Transverse colon (tissue), 4 donors: ENCODE measurements at regions not wholly inside any gene's neighbourhood (a gene's known extent, or its start where the extent isn't known, plus 50 kb on each side); places are given as distances from the start of the nearest gene placed in this dataset.
A peak's percentile ranks its signal among the peaks of the same experiment; 100 is the strongest.
"Not testable (repeated sequence)": the region's sequence is repeated elsewhere in the genome, so short reads cannot be mapped to it uniquely, and the experiment has no call there.

ENCODE experiments used
- DNase-seq: peaks from one replicate; pipeline ENCODE4 v3.0.0-alpha.2; 2019
- H3K27ac ChIP-seq, 4 donors: fragments of 200-600 bp; sonication (generic); 2 replicates each; pipeline ENCODE4 v1.5.1; 2016 to 2018; ENCODE audit warnings: inconsistent platforms in 4 of 4
- H3K27me3 ChIP-seq: fragments of 200-600 bp; sonication (generic); 2 replicates; pipeline ENCODE4 v1.5.1; 2017; ENCODE audit warnings: inconsistent platforms
- H3K36me3 ChIP-seq, 4 donors: fragments of 200-600 bp; sonication (generic); 2 replicates each; pipeline ENCODE4 v1.5.1; 2017 to 2019; ENCODE audit warnings: inconsistent platforms in 4 of 4
- H3K4me1 ChIP-seq, 4 donors: fragments of 200-600 bp; sonication (generic); 2 replicates each; pipeline ENCODE4 v1.5.1; 2017 to 2020; ENCODE audit warnings: inconsistent platforms in 4 of 4
- H3K4me3 ChIP-seq, 4 donors: fragments of 200-600 bp; sonication (generic); 1 replicate in 1 of 4; 2 replicates in 3 of 4; pipeline versions ENCODE4 v1.5.1 to v1.6.1; 2017 to 2019; ENCODE audit warnings: inconsistent platforms in 4 of 4
- H3K9me3 ChIP-seq, 2 donors: fragments of 200-600 bp; sonication (generic); 2 replicates each; pipeline ENCODE4 v1.5.1; 2017 to 2019; ENCODE audit warnings: inconsistent platforms in 2 of 2
- EP300 ChIP-seq: sonication (generic); formaldehyde crosslinking; IDR thresholded peaks from one replicate; pipeline ENCODE4 v1.6.1; 2017; ENCODE audit warnings: antibody characterized with exemption, low read depth
- POLR2A ChIP-seq: fragments of 450-650 bp; IDR thresholded peaks from one replicate; pipeline ENCODE4 v1.6.1; 2016; ENCODE audit warnings: antibody characterized with exemption, mild to moderate bottlenecking, moderate library complexity
- POLR2AphosphoS5 ChIP-seq, 3 donors: sonication (generic); formaldehyde crosslinking; IDR thresholded peaks; one replicate each; pipeline ENCODE4 v1.6.1; 2016; ENCODE audit warnings: antibody characterized with exemption in 3 of 3
- WGBS, 2 donors: methylation state at CpG; one replicate each; pipeline ENCODE4 v1.1.5; 2018; ENCODE audit warnings: low coverage in 1 of 2; 5-methylcytosine and 5-hydroxymethylcytosine counted together
- in situ Hi-C, 4 donors: fragments of 200-750 bp; cut with MboI; loops; one replicate each; pipeline versions ENCODE4 v1.15.0 to v1.15.1; 2017; ENCODE audit warnings: low sequenced_read_pairs in 3 of 4, low pct_ligation_motif_present in 1 of 4, low pct_unique_long_range_greater_than_20kb in 1 of 4
- intact Hi-C: fragments of 100-400 bp; cut with DNase I; formaldehyde crosslinking; loops from one replicate; pipeline ENCODE4 v1.15.1; 2023; ENCODE audit warnings: low total_unique reads
- TF ChIP-seq, protein P1 (sequence below), 5 experiments: fragments of 200-600 bp in 3 of 5; fragments of 450-650 bp in 2 of 5; sonication (generic) in 3 of 5; IDR thresholded peaks; 1 replicate in 2 of 5; 2 replicates in 3 of 5; pipeline ENCODE4 v1.5.1; 2016 to 2017; ENCODE audit warnings: antibody characterized with exemption in 5 of 5, inconsistent platforms in 3 of 5, mild to moderate bottlenecking in 2 of 5, moderate library complexity in 1 of 5

DNA sequence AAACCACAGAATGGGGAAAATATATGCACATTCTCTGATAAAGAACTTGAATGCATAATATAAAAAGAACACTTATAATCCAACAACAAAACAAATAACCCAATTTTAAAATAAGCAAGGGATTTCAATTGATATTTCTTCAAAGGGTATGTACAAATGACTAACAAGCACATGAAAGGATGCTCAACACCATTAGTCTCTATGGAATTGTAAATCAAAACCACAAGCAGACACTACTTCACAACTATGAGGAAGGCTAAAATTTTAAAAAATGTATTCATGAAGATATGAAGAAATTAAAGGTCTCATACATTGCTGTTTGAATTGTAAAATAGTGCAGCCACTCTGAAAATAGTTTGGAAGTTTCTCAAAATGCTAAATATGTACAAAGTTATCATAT is 78.9 kb upstream of the GAS1 start:
- intact Hi-C loops, result no loop called here
- TF ChIP-seq EP300, result no peak
- TF ChIP-seq POLR2AphosphoS5 (IDR thresholded peaks at IDR 0.05), result no peak
- TF ChIP-seq, protein P1, sequence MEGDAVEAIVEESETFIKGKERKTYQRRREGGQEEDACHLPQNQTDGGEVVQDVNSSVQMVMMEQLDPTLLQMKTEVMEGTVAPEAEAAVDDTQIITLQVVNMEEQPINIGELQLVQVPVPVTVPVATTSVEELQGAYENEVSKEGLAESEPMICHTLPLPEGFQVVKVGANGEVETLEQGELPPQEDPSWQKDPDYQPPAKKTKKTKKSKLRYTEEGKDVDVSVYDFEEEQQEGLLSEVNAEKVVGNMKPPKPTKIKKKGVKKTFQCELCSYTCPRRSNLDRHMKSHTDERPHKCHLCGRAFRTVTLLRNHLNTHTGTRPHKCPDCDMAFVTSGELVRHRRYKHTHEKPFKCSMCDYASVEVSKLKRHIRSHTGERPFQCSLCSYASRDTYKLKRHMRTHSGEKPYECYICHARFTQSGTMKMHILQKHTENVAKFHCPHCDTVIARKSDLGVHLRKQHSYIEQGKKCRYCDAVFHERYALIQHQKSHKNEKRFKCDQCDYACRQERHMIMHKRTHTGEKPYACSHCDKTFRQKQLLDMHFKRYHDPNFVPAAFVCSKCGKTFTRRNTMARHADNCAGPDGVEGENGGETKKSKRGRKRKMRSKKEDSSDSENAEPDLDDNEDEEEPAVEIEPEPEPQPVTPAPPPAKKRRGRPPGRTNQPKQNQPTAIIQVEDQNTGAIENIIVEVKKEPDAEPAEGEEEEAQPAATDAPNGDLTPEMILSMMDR (IDR thresholded peaks at IDR 0.05), result no peak
- TF ChIP-seq POLR2A, result no peak
- in situ Hi-C loops, result no loop called here
- H3K36me3 ChIP-seq, result no peaks in the 10 kb centered on the region
- no peaks in the 10 kb centered on the region for H3K4me1 ChIP-seq
- H3K4me3 ChIP-seq, result no peak overlapping the region
- H3K27ac ChIP-seq, result no peak overlapping the region
- H3K27me3 ChIP-seq, result no peaks in the 10 kb centered on the region
- H3K9me3 ChIP-seq, result no peaks in the 10 kb centered on the region
- DNase-seq, result no peak

DNA sequence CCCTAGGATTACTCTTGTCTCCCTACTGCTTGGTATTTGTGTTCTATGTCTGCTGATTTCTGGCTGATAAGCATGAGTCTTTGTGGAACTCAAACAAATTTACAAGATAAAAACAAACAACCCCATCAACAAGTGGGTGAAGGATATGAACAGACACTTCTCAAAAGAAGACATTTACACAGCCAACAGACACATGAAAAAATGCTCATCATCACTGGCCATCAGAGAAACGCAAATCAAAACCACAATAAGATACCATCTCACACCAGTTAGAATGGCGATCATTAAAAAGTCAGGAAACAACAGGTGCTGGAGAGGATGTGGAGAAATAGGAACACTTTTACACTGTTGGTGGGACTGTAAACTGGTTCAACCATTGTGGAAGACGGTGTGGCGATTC is 81.5 kb upstream of the GAS1 start:
- H3K27ac ChIP-seq, H3K4me1 ChIP-seq, in situ Hi-C loops, intact Hi-C loops, H3K4me3 ChIP-seq, H3K36me3 ChIP-seq, H3K27me3 ChIP-seq, H3K9me3 ChIP-seq, DNase-seq: not testable (repeated sequence)
- WGBS, 2 donors, result 88 to 100% methylated on average over 2 to 4 of the region's 4 CpGs

DNA sequence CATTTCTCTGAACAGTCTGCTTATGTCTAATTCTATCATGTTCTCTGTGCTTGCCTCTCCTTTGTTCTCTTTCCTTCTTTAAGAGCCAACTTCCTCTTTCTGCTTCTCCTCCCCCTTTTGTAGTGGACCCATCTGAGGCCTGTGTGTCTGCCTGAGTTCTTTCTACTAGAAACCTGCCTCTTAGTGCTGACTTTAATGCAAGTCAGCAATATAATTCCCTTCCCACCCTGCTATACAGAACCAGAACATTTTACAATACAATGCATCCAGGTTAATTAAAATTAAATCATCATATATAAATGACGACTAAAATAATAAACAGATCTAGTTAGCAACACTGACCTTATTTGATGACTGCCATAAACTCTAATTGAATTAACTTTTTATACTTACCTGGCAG is 82.6 kb upstream of the GAS1 start:
- H3K9me3 ChIP-seq, result no peaks in the 10 kb centered on the region
- no peak for DNase-seq
- H3K4me3 ChIP-seq, result no peak overlapping the region
- peaks cover 0 to 8% (median under 1%) of the 10 kb centered on the region in 4 donors for H3K4me1 ChIP-seq
- no peak for TF ChIP-seq EP300
- no peak for TF ChIP-seq POLR2A
- no peak for TF ChIP-seq POLR2AphosphoS5 (IDR thresholded peaks at IDR 0.05)
- TF ChIP-seq, protein P1 (IDR thresholded peaks at IDR 0.05), result no peak
- in situ Hi-C loops (no loop called here), intact Hi-C loops (loop anchor here (5.0 kb wide), 2 partner anchors 83 to 92 kb away; partner anchors contain the start of gene GAS1)
- no peaks in the 10 kb centered on the region for H3K27me3 ChIP-seq
- 8 to 70% methylated on average over 1 of the region's 1 CpG for WGBS, 2 donors
- no peak overlapping the region for H3K27ac ChIP-seq
- H3K36me3 ChIP-seq, result no peaks in the 10 kb centered on the region

DNA sequence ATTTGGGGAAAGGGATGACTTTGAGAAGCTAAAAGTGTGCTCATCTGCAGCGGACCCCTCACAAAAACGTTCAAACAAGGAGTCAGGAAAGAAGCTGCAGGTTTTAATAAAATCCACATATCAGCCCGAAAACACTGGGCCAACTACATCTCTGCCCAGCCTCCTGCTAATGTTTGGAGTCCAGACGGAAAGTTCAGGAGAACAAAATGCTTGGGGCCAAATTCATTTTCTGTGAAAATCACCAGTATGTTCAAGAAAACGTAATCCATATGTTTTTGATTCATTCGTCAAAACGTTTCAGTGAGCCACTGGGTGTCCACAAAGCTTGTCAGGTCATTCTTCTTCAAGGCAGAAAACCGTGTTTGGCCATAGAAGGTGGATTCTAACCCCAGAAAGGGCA is 87.5 kb upstream of the GAS1 start:
- no peaks in the 10 kb centered on the region for H3K9me3 ChIP-seq
- peak overlapping the region; percentile 51 to 79 (median 70) for H3K27ac ChIP-seq
- no peaks in the 10 kb centered on the region for H3K36me3 ChIP-seq
- 65 to 76% methylated on average over 8 of the region's 8 CpGs for WGBS, 2 donors
- TF ChIP-seq, protein P1 (IDR thresholded peaks at IDR 0.05), result no peak
- TF ChIP-seq POLR2AphosphoS5 (IDR thresholded peaks at IDR 0.05) (no peak), POLR2A (no peak), EP300 (no peak)
- peaks cover 0 to 10% (median 4%) of the 10 kb centered on the region in 4 donors for H3K4me1 ChIP-seq
- DNase-seq, result no peak
- H3K27me3 ChIP-seq, result no peaks in the 10 kb centered on the region
- in situ Hi-C loops (no loop called here), intact Hi-C loops (loop anchor here (5.0 kb wide), 2 partner anchors 87 to 88 kb away; partner anchors contain the start of gene GAS1)
- no peak overlapping the region for H3K4me3 ChIP-seq

DNA sequence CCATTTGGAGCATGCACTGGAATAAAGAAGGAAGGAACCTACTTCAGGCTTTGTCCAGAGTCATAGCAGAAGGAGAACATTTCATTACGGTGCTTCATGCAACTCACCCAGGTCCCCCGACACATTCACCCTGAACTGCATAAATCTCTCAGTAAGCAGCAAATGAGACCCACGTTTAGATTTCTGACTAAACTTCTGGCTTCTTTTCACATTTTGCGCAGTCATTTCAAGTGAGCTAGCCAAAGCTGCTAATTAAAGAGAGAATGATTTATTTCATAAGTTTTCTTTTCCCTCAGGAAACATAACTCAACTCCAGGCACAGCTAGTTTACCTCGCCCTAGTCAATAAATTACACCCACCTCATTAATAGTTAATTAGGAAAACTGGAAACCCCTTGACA is 88.6 kb upstream of the GAS1 start:
- intact Hi-C loops, result no loop called here
- Histone ChIP-seq H3K4me1 (peaks cover 0 to 10% (median 4%) of the 10 kb centered on the region in 4 donors), H3K9me3 (no peaks in the 10 kb centered on the region), H3K4me3 (no peak overlapping the region), H3K27me3 (no peaks in the 10 kb centered on the region), H3K27ac (peak overlapping the region; percentile 51 to 79 (median 68)), H3K36me3 (no peaks in the 10 kb centered on the region)
- WGBS, 2 donors, result 44 to 55% methylated on average over 2 to 5 of the region's 5 CpGs
- no peak for TF ChIP-seq POLR2A
- no peak for TF ChIP-seq POLR2AphosphoS5 (IDR thresholded peaks at IDR 0.05)
- no peak for TF ChIP-seq EP300
- TF ChIP-seq, protein P1 (IDR thresholded peaks at IDR 0.05), result no peak
- DNase-seq, result no peak
- in situ Hi-C loops, result no loop called here
